ENCODE measurements at regions not wholly inside any gene's neighbourhood (a gene's known extent, or its start where the extent isn't known, plus 50 kb on each side); places are given as distances from the start of the nearest gene placed in this dataset.

- DNase-seq, result no peak
Measured at GRCh38 chr11:80458376-80458775, 1017.5 kb upstream of the TENM4 start.

GRCh38 chr11:80457823-80458222 is 1017.0 kb upstream of the TENM4 start:
- DNase-seq, result no peak

GRCh38 chr11:80455818-80456217 is 1015.0 kb upstream of the TENM4 start:
- DNase-seq, result no peak

GRCh38 chr11:80451105-80451504 is 1010.3 kb upstream of the TENM4 start:
- DNase-seq, result no peak

- DNase-seq, result no peak
Measured at GRCh38 chr11:80448709-80449108, 1007.9 kb upstream of the TENM4 start.

GRCh38 chr11:80443177-80443576 is 1002.3 kb upstream of the TENM4 start:
- peak; percentile 5 for DNase-seq

- peak; percentile 35 for DNase-seq
Measured at GRCh38 chr11:80441821-80442220, 1001.0 kb upstream of the TENM4 start.

- no peak for DNase-seq
Measured at GRCh38 chr11:80440835-80441234, 1000.0 kb upstream of the TENM4 start.

GRCh38 chr11:80436547-80436946 is 995.7 kb upstream of the TENM4 start:
- DNase-seq, result no peak

GRCh38 chr11:80435345-80435744 is 994.5 kb upstream of the TENM4 start:
- DNase-seq, result no peak

GRCh38 chr11:80432057-80432456 is 991.2 kb upstream of the TENM4 start:
- no peak for DNase-seq

GRCh38 chr11:80424012-80424695 is 983.3 kb upstream of the TENM4 start:
- DNase-seq, result no peak

GRCh38 chr11:80420374-80420773 is 979.5 kb upstream of the TENM4 start:
- DNase-seq, result no peak

- DNase-seq, result peak; percentile 4
Measured at GRCh38 chr11:80417681-80418080, 976.9 kb upstream of the TENM4 start.

- no peak for DNase-seq
Measured at GRCh38 chr11:80415580-80415979, 974.8 kb upstream of the TENM4 start.

- DNase-seq, result peak; percentile 9
Measured at GRCh38 chr11:80414181-80415165, 973.6 kb upstream of the TENM4 start.

GRCh38 chr11:80412604-80413003 is 971.8 kb upstream of the TENM4 start:
- no peak for DNase-seq

GRCh38 chr11:80393210-80393609 is 952.4 kb upstream of the TENM4 start:
- DNase-seq, result no peak

GRCh38 chr11:80390505-80390904 is 949.7 kb upstream of the TENM4 start:
- DNase-seq, result no peak

GRCh38 chr11:80388536-80388935 is 947.7 kb upstream of the TENM4 start:
- DNase-seq, result no peak

GRCh38 chr11:80388130-80388529 is 947.3 kb upstream of the TENM4 start:
- no peak for DNase-seq

- no peak for DNase-seq
Measured at GRCh38 chr11:80383655-80384054, 942.8 kb upstream of the TENM4 start.

- DNase-seq, result no peak
Measured at GRCh38 chr11:80379620-80380278, 938.9 kb upstream of the TENM4 start.

- DNase-seq, result no peak
Measured at GRCh38 chr11:80371931-80372330, 931.1 kb upstream of the TENM4 start.

All from fibroblast of skin of right biceps (primary cell).